SJCRH30 (cell line): ENCODE measurements at regions not wholly inside any gene's neighbourhood (a gene's known extent, or its start where the extent isn't known, plus 50 kb on each side); places are given as distances from the start of the nearest gene placed in this dataset.
"Not testable (repeated sequence)": the region's sequence is repeated elsewhere in the genome, so short reads cannot be mapped to it uniquely, and the experiment has no call there.

Experiments used
- DNase-seq, 2 experiments: peaks; one replicate each; pipeline ENCODE4 v3.0.0-alpha.2; 2015 to 2020
- H3K27ac ChIP-seq: fragments of 250-450 bp; sonication (Bioruptor Pico); 2 replicates; pipeline ENCODE4 v1.5.1; 2020; ENCODE audit warnings: mild to moderate bottlenecking, moderate library complexity
- H3K27me3 ChIP-seq: fragments of 250-450 bp; sonication (Bioruptor Pico); 2 replicates; pipeline ENCODE4 v1.5.1; 2020; ENCODE audit warnings: mild to moderate bottlenecking, moderate library complexity
- H3K36me3 ChIP-seq: fragments of 250-450 bp; sonication (Bioruptor Pico); 2 replicates; pipeline ENCODE4 v1.5.1; 2020; ENCODE audit warnings: mild to moderate bottlenecking, moderate library complexity
- H3K4me1 ChIP-seq: fragments of 250-450 bp; sonication (Bioruptor Pico); 2 replicates; pipeline ENCODE4 v1.5.1; 2020; ENCODE audit warnings: mild to moderate bottlenecking, moderate library complexity
- H3K4me3 ChIP-seq: fragments of 250-450 bp; sonication (Bioruptor Pico); 2 replicates; pipeline ENCODE4 v1.5.1; 2020; ENCODE audit warnings: mild to moderate bottlenecking, moderate library complexity
- H3K9me3 ChIP-seq: fragments of 250-450 bp; sonication (Bioruptor Pico); replicated peaks from 2 replicates; pipeline ENCODE4 v1.5.1; 2020; ENCODE audit warnings: mild to moderate bottlenecking, moderate library complexity

GRCh38 chr2:122080316-122080715, 324.9 kb downstream of the TSN start:
- H3K36me3 ChIP-seq, result no peaks in the 10 kb centered on the region
- no peak overlapping the region for H3K27ac ChIP-seq
- H3K4me3 ChIP-seq, result no peak overlapping the region
- DNase-seq, result no peak
- H3K4me1 ChIP-seq, result no peaks in the 10 kb centered on the region
- H3K27me3 ChIP-seq, result no peaks in the 10 kb centered on the region
- no peaks in the 10 kb centered on the region for H3K9me3 ChIP-seq

GRCh38 chr2:122080871-122081270, 325.4 kb downstream of the TSN start:
- H3K4me1 ChIP-seq, result no peaks in the 10 kb centered on the region
- no peaks in the 10 kb centered on the region for H3K36me3 ChIP-seq
- H3K27me3 ChIP-seq, result no peaks in the 10 kb centered on the region
- no peaks in the 10 kb centered on the region for H3K9me3 ChIP-seq
- no peak for DNase-seq
- no peak overlapping the region for H3K27ac ChIP-seq
- H3K4me3 ChIP-seq, result no peak overlapping the region

GRCh38 chr2:122081751-122082150, 326.3 kb downstream of the TSN start:
- Histone ChIP-seq H3K27ac (no peak overlapping the region), H3K4me1 (no peaks in the 10 kb centered on the region), H3K9me3 (no peaks in the 10 kb centered on the region), H3K27me3 (no peaks in the 10 kb centered on the region), H3K36me3 (no peaks in the 10 kb centered on the region), H3K4me3 (no peak overlapping the region)
- DNase-seq, result no peak

GRCh38 chr2:122083256-122084048, 328.0 kb downstream of the TSN start:
- DNase-seq, result no peak
- Histone ChIP-seq H3K4me3 (no peak overlapping the region), H3K36me3 (no peaks in the 10 kb centered on the region)

GRCh38 chr2:122085672-122086071, 330.2 kb downstream of the TSN start:
- not testable (repeated sequence) for H3K9me3 ChIP-seq, H3K4me1 ChIP-seq, DNase-seq, H3K27ac ChIP-seq, H3K27me3 ChIP-seq, H3K36me3 ChIP-seq, H3K4me3 ChIP-seq

More at GRCh38 chr2:122083256-122084048, 328.0 kb downstream of the TSN start:
- no peaks in the 10 kb centered on the region for H3K9me3 ChIP-seq
- no peaks in the 10 kb centered on the region for H3K4me1 ChIP-seq
- no peaks in the 10 kb centered on the region for H3K27me3 ChIP-seq
- no peak overlapping the region for H3K27ac ChIP-seq

GRCh38 chr2:122094557-122094956, 339.1 kb downstream of the TSN start:
- no peak for DNase-seq
- no peak overlapping the region for H3K27ac ChIP-seq
- no peaks in the 10 kb centered on the region for H3K36me3 ChIP-seq
- H3K4me3 ChIP-seq, result no peak overlapping the region
- H3K27me3 ChIP-seq, result no peaks in the 10 kb centered on the region; the same call in 1 of the 2 replicates
- H3K4me1 ChIP-seq, result no peaks in the 10 kb centered on the region
- H3K9me3 ChIP-seq, result no peaks in the 10 kb centered on the region

- Histone ChIP-seq H3K27me3 (no peaks in the 10 kb centered on the region; the same call in 1 of the 2 replicates), H3K27ac (no peak overlapping the region)
- no peak for DNase-seq
Measured at GRCh38 chr2:122096761-122097160, 341.3 kb downstream of the TSN start.

GRCh38 chr2:122098306-122098705, 342.9 kb downstream of the TSN start:
- no peaks in the 10 kb centered on the region for H3K36me3 ChIP-seq
- no peaks in the 10 kb centered on the region; the same call in 1 of the 2 replicates for H3K27me3 ChIP-seq
- H3K9me3 ChIP-seq, result no peaks in the 10 kb centered on the region
- no peak overlapping the region for H3K4me3 ChIP-seq
- H3K27ac ChIP-seq, result no peak overlapping the region
- no peaks in the 10 kb centered on the region for H3K4me1 ChIP-seq
- DNase-seq, result no peak

More at GRCh38 chr2:122096761-122097160, 341.3 kb downstream of the TSN start:
- H3K4me1 ChIP-seq, result no peaks in the 10 kb centered on the region
- no peaks in the 10 kb centered on the region for H3K9me3 ChIP-seq
- H3K4me3 ChIP-seq, result no peak overlapping the region
- no peaks in the 10 kb centered on the region for H3K36me3 ChIP-seq

GRCh38 chr2:122100346-122100745, 344.9 kb downstream of the TSN start:
- H3K27me3 ChIP-seq, result no peaks in the 10 kb centered on the region
- H3K9me3 ChIP-seq, result no peaks in the 10 kb centered on the region
- no peaks in the 10 kb centered on the region for H3K36me3 ChIP-seq
- no peak overlapping the region for H3K4me3 ChIP-seq
- H3K4me1 ChIP-seq, result no peaks in the 10 kb centered on the region
- DNase-seq, result no peak
- no peak overlapping the region for H3K27ac ChIP-seq

GRCh38 chr2:122100756-122101155, 345.3 kb downstream of the TSN start:
- no peaks in the 10 kb centered on the region for H3K36me3 ChIP-seq
- no peak overlapping the region for H3K4me3 ChIP-seq
- H3K27ac ChIP-seq, result no peak overlapping the region
- no peaks in the 10 kb centered on the region for H3K27me3 ChIP-seq
- H3K4me1 ChIP-seq, result no peaks in the 10 kb centered on the region
- no peaks in the 10 kb centered on the region for H3K9me3 ChIP-seq
- DNase-seq, result no peak

GRCh38 chr2:122101319-122101718, 345.9 kb downstream of the TSN start:
- Histone ChIP-seq H3K9me3 (no peaks in the 10 kb centered on the region), H3K27me3 (no peaks in the 10 kb centered on the region), H3K27ac (no peak overlapping the region), H3K4me1 (no peaks in the 10 kb centered on the region), H3K36me3 (no peaks in the 10 kb centered on the region), H3K4me3 (no peak overlapping the region)
- no peak for DNase-seq

GRCh38 chr2:122105171-122105876, 349.9 kb downstream of the TSN start:
- no peaks in the 10 kb centered on the region for H3K27me3 ChIP-seq
- no peak overlapping the region for H3K4me3 ChIP-seq
- H3K4me1 ChIP-seq, result no peaks in the 10 kb centered on the region
- H3K27ac ChIP-seq, result no peak overlapping the region
- no peaks in the 10 kb centered on the region for H3K9me3 ChIP-seq
- DNase-seq, result no peak
- no peaks in the 10 kb centered on the region for H3K36me3 ChIP-seq

GRCh38 chr2:122105877-122106206, 350.4 kb downstream of the TSN start:
- no peaks in the 10 kb centered on the region for H3K9me3 ChIP-seq
- H3K36me3 ChIP-seq, result no peaks in the 10 kb centered on the region
- no peak overlapping the region for H3K27ac ChIP-seq

GRCh38 chr2:122108186-122108585, 352.7 kb downstream of the TSN start:
- Histone ChIP-seq H3K36me3 (no peaks in the 10 kb centered on the region), H3K27ac (no peak overlapping the region), H3K4me1 (no peaks in the 10 kb centered on the region), H3K27me3 (no peaks in the 10 kb centered on the region), H3K4me3 (no peak overlapping the region), H3K9me3 (no peaks in the 10 kb centered on the region)
- no peak for DNase-seq

More at GRCh38 chr2:122105877-122106206, 350.4 kb downstream of the TSN start:
- H3K4me3 ChIP-seq, result no peak overlapping the region
- DNase-seq, result no peak
- no peaks in the 10 kb centered on the region for H3K27me3 ChIP-seq
- no peaks in the 10 kb centered on the region for H3K4me1 ChIP-seq

- Histone ChIP-seq H3K36me3 (no peaks in the 10 kb centered on the region), H3K27me3 (no peaks in the 10 kb centered on the region), H3K27ac (no peak overlapping the region), H3K4me1 (no peaks in the 10 kb centered on the region), H3K4me3 (no peak overlapping the region), H3K9me3 (no peaks in the 10 kb centered on the region)
- DNase-seq, result no peak
Measured at GRCh38 chr2:122112216-122113005, 357.0 kb downstream of the TSN start.
